Esophagus muscularis mucosa (tissue), 3 donors: ENCODE measurements at regions not wholly inside any gene's neighbourhood (a gene's known extent, or its start where the extent isn't known, plus 50 kb on each side); places are given as distances from the start of the nearest gene placed in this dataset.

Experiments used
- POLR2A ChIP-seq: fragments of 450-650 bp; IDR thresholded peaks from one replicate; pipeline ENCODE4 v1.6.1; 2017; ENCODE audit warnings: antibody characterized with exemption, moderate library complexity, mild to moderate bottlenecking, low read depth
- TF ChIP-seq, protein P1 (sequence below), 3 experiments: fragments of 200-600 bp in 2 of 3; fragments of 450-650 bp in 1 of 3; sonication (generic) in 2 of 3; IDR thresholded peaks; one replicate each; pipeline ENCODE4 v1.5.1; 2017 to 2019; ENCODE audit warnings: antibody characterized with exemption in 3 of 3, mild to moderate bottlenecking in 2 of 3, moderate library complexity in 1 of 3

DNA sequence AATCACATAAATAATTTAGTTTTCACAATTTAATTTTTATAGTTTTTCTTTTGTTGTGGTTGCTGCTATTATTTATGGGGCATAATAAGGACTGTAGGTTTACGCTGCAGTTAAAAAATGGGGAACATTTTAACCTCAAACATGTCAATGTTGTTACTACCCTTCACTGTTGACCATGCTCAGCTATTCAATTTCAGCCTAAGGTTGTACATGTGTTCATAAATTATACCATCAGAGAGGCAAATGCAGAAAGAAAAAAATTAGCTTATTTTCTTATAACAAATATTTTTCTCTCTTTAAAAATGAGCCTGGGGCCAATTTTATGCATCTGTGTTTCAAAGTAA is 110.1 kb upstream of the PITRM1 start:
- TF ChIP-seq POLR2A, result no peak
- TF ChIP-seq, protein P1, sequence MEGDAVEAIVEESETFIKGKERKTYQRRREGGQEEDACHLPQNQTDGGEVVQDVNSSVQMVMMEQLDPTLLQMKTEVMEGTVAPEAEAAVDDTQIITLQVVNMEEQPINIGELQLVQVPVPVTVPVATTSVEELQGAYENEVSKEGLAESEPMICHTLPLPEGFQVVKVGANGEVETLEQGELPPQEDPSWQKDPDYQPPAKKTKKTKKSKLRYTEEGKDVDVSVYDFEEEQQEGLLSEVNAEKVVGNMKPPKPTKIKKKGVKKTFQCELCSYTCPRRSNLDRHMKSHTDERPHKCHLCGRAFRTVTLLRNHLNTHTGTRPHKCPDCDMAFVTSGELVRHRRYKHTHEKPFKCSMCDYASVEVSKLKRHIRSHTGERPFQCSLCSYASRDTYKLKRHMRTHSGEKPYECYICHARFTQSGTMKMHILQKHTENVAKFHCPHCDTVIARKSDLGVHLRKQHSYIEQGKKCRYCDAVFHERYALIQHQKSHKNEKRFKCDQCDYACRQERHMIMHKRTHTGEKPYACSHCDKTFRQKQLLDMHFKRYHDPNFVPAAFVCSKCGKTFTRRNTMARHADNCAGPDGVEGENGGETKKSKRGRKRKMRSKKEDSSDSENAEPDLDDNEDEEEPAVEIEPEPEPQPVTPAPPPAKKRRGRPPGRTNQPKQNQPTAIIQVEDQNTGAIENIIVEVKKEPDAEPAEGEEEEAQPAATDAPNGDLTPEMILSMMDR (IDR thresholded peaks at IDR 0.05), result no peak
